ENCODE measurements at regions not wholly inside any gene's neighbourhood (a gene's known extent, or its start where the extent isn't known, plus 50 kb on each side); places are given as distances from the start of the nearest gene placed in this dataset.

- H3K4me2 ChIP-seq (ENCODE audit: insufficient read depth, insufficient read length, low read length): no peak overlapping the region
- no peaks in the 10 kb centered on the region for H3K4me1 ChIP-seq (ENCODE audit: insufficient read depth, low read length)
- H2BK12ac ChIP-seq (ENCODE audit: insufficient read length, low read depth, low read length): no peak overlapping the region
- no peaks in the 10 kb centered on the region for H3K27me3 ChIP-seq (ENCODE audit: insufficient read depth, low read length)
- Mint-ChIP-seq H3K27ac (no peak overlapping the region), H3K4me3 (no peak overlapping the region), H3K4me1 (no peaks in the 10 kb centered on the region), H3K9me3 (no peaks in the 10 kb centered on the region), H3K36me3 (ENCODE audit: insufficient read depth in 1 of 3, low read depth in 3 of 3) (no peaks in the 10 kb centered on the region), H3K27me3 (ENCODE audit: low read depth) (no peaks in the 10 kb centered on the region; the same call in 1 of the 2 replicates)
- H4K5ac ChIP-seq (ENCODE audit: insufficient read length, low read depth, low read length): no peak overlapping the region
- H3K27ac ChIP-seq (ENCODE audit: insufficient read length, low read depth, low read length): no peak overlapping the region
- TF ChIP-seq, protein P1, sequence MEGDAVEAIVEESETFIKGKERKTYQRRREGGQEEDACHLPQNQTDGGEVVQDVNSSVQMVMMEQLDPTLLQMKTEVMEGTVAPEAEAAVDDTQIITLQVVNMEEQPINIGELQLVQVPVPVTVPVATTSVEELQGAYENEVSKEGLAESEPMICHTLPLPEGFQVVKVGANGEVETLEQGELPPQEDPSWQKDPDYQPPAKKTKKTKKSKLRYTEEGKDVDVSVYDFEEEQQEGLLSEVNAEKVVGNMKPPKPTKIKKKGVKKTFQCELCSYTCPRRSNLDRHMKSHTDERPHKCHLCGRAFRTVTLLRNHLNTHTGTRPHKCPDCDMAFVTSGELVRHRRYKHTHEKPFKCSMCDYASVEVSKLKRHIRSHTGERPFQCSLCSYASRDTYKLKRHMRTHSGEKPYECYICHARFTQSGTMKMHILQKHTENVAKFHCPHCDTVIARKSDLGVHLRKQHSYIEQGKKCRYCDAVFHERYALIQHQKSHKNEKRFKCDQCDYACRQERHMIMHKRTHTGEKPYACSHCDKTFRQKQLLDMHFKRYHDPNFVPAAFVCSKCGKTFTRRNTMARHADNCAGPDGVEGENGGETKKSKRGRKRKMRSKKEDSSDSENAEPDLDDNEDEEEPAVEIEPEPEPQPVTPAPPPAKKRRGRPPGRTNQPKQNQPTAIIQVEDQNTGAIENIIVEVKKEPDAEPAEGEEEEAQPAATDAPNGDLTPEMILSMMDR (conservative IDR thresholded peaks at IDR 0.05): no peak
- H3K4ac ChIP-seq (ENCODE audit: low read depth, low read length): no peak overlapping the region
- WGBS (ENCODE audit: extremely low coverage, insufficient read length, low lambda C conversion rate): no CpG with 5 or more reads among the region's 3 CpGs
- no peak overlapping the region for H2AFZ ChIP-seq (ENCODE audit: low read length)
- no peak overlapping the region for H3K23ac ChIP-seq (ENCODE audit: insufficient read length, low read depth, low read length)
- H3K79me1 ChIP-seq (ENCODE audit: insufficient read depth, low read depth, low read length, poor library complexity, severe bottlenecking): no peaks in the 10 kb centered on the region
- H2BK5ac ChIP-seq (ENCODE audit: insufficient read length, low read length): no peak overlapping the region
- no peak for DNase-seq
- H4K91ac ChIP-seq (ENCODE audit: insufficient read length, low read depth, low read length): no peak overlapping the region
- H2BK20ac ChIP-seq (ENCODE audit: low read depth, low read length, poor library complexity, severe bottlenecking): no peak overlapping the region
- H3K18ac ChIP-seq (ENCODE audit: insufficient read length, low read depth, low read length): no peak overlapping the region
- no peaks in the 10 kb centered on the region for H4K20me1 ChIP-seq (ENCODE audit: control insufficient read depth, insufficient read depth, insufficient read length)
- no peak overlapping the region for H3K9ac ChIP-seq (ENCODE audit: extremely low read depth, insufficient read length, low read length)
- no peak overlapping the region for H3K56ac ChIP-seq (ENCODE audit: insufficient read length, low read depth, low read length)
- H3K79me2 ChIP-seq (ENCODE audit: insufficient read depth, low read length): no peaks in the 10 kb centered on the region
- no peak overlapping the region for H2AK5ac ChIP-seq (ENCODE audit: insufficient read length, low read length)
- H3T11ph ChIP-seq (ENCODE audit: low read length): no peak overlapping the region
- no peaks in the 10 kb centered on the region for H3K23me2 ChIP-seq (ENCODE audit: insufficient read length, low read depth, low read length, poor library complexity, severe bottlenecking)
- H2BK15ac ChIP-seq (ENCODE audit: low read depth, low read length): no peak overlapping the region
- H2BK120ac ChIP-seq (ENCODE audit: low read depth, low read length, poor library complexity, severe bottlenecking): no peak overlapping the region
- H3K9me3 ChIP-seq (ENCODE audit: control insufficient read depth, low read depth, low read length): no peaks in the 10 kb centered on the region
- H4K8ac ChIP-seq (replicated peaks; ENCODE audit: insufficient read length, low read depth, low read length): no peak overlapping the region
- no peak overlapping the region for H3K14ac ChIP-seq (ENCODE audit: insufficient read depth, low read length)
These were observed 200.0 kb downstream of the XPNPEP1 start for GRCh38 chr10:109723305-109723704.

All from H9 (cell line).